WTC11 (cell line): ENCODE measurements at regions not wholly inside any gene's neighbourhood (a gene's known extent, or its start where the extent isn't known, plus 50 kb on each side); places are given as distances from the start of the nearest gene placed in this dataset.

ENCODE experiments used
- ATAC-seq: fragments of 200-7000 bp; cut with Tn5 transposase; 2 replicates; pipeline ENCODE4 v1.10.0; 2021; ENCODE audit warnings: mild to moderate bottlenecking, moderate library complexity
- CTCF ChIA-PET: fragments of 300-600 bp; sonication (Branson Sonifier 250); formaldehyde crosslinking; loops from one replicate; lab custom pipeline; 2021; ENCODE audit warnings: antibody characterized with exemption; lab: Charles Lee
- POLR2A ChIA-PET: fragments of 350-600 bp; sonication (Branson Sonifier 250); formaldehyde crosslinking; loops from one replicate; lab custom pipeline; 2021; ENCODE audit warnings: antibody characterized with exemption; lab: Charles Lee
- DNase-seq: peaks from one replicate; pipeline ENCODE4 v3.0.0; 2021; ENCODE audit warnings: low spot score
- H3K27ac Mint-ChIP-seq: 2 replicates; pipeline ENCODE4 v1.8.0; 2021; ENCODE audit warnings: mixed read lengths
- H3K27me3 Mint-ChIP-seq: 2 replicates; pipeline ENCODE4 v1.8.0; 2021; ENCODE audit warnings: low read depth, mild to moderate bottlenecking, moderate library complexity, mixed read lengths
- H3K36me3 Mint-ChIP-seq: 2 replicates; pipeline ENCODE4 v1.8.0; 2021; ENCODE audit warnings: mixed read lengths
- H3K4me1 Mint-ChIP-seq: 2 replicates; pipeline ENCODE4 v1.8.0; 2022; ENCODE audit warnings: mixed read lengths
- H3K4me3 Mint-ChIP-seq: 2 replicates; pipeline ENCODE4 v1.8.0; 2021; ENCODE audit warnings: mild to moderate bottlenecking, moderate library complexity, mixed read lengths
- H3K9me3 Mint-ChIP-seq: 2 replicates; pipeline ENCODE4 v1.8.0; 2021; ENCODE audit warnings: mixed read lengths
- EMX1 ChIP-seq: fragments of 250-450 bp; sonication (Bioruptor Pico); IDR thresholded peaks from 2 replicates; pipeline ENCODE4 v1.8.0; 2021; ENCODE audit warnings: mild to moderate bottlenecking
- ESRRA ChIP-seq: sonication (generic); formaldehyde crosslinking; IDR thresholded peaks from 2 replicates; pipeline ENCODE4 v1.8.1; 2022; ENCODE audit warnings: mild to moderate bottlenecking, missing genetic modification reagents, borderline replicate concordance
- JUN ChIP-seq: sonication (generic); formaldehyde crosslinking; IDR thresholded peaks from 2 replicates; pipeline ENCODE4 v1.8.0; 2023; ENCODE audit warnings: mild to moderate bottlenecking, missing genetic modification reagents
- NFE2L1 ChIP-seq: sonication (generic); formaldehyde crosslinking; IDR thresholded peaks from 2 replicates; pipeline ENCODE4 v1.8.1; 2023; ENCODE audit warnings: missing genetic modification reagents
- NR3C1 ChIP-seq: sonication (generic); formaldehyde crosslinking; conservative IDR thresholded peaks from 2 replicates; pipeline ENCODE4 v1.8.1; 2023; ENCODE audit warnings: low read depth, mild to moderate bottlenecking, missing genetic modification reagents
- OVOL2 ChIP-seq: fragments of 250-450 bp; sonication (Bioruptor Pico); IDR thresholded peaks from 2 replicates; pipeline ENCODE4 v1.9.0; 2021; ENCODE audit warnings: mild to moderate bottlenecking, borderline replicate concordance
- PRDM15 ChIP-seq: sonication (generic); formaldehyde crosslinking; IDR thresholded peaks from 2 replicates; pipeline ENCODE4 v1.8.0; 2022; ENCODE audit warnings: missing genetic modification reagents
- TP53 ChIP-seq: sonication (generic); formaldehyde crosslinking; IDR thresholded peaks from 2 replicates; pipeline ENCODE4 v1.8.1; 2023; ENCODE audit warnings: mild to moderate bottlenecking, missing genetic modification reagents
- ZNF423 ChIP-seq: fragments of 250-450 bp; sonication (Bioruptor Pico); IDR thresholded peaks from 2 replicates; pipeline ENCODE4 v2.1.2; 2022; ENCODE audit warnings: mild to moderate bottlenecking, moderate library complexity
- ZNF671 ChIP-seq: fragments of 250-450 bp; sonication (Bioruptor Pico); IDR thresholded peaks from 2 replicates; pipeline ENCODE4 v1.8.0; 2021; ENCODE audit warnings: mild to moderate bottlenecking
- ZSCAN18 ChIP-seq: fragments of 250-450 bp; sonication (Bioruptor Pico); IDR thresholded peaks from 2 replicates; pipeline ENCODE4 v2.1.2; 2022; ENCODE audit warnings: mild to moderate bottlenecking, moderate library complexity
- TF ChIP-seq, protein P1 (sequence below): sonication (generic); formaldehyde crosslinking; IDR thresholded peaks from 2 replicates; pipeline ENCODE4 v1.8.0; 2022; ENCODE audit warnings: mild to moderate bottlenecking, missing genetic modification reagents
- TF ChIP-seq, protein P2 (sequence below): sonication (generic); formaldehyde crosslinking; IDR thresholded peaks from 2 replicates; pipeline ENCODE4 v1.8.0; 2023; ENCODE audit warnings: missing genetic modification reagents
- TF ChIP-seq, protein P3 (sequence below): sonication (generic); formaldehyde crosslinking; IDR thresholded peaks from 2 replicates; pipeline ENCODE4 v1.8.1; 2022; ENCODE audit warnings: mild to moderate bottlenecking, missing genetic modification reagents, moderate library complexity, borderline replicate concordance
- TF ChIP-seq, protein P4 (sequence below): sonication (generic); formaldehyde crosslinking; IDR thresholded peaks from 2 replicates; pipeline ENCODE4 v1.8.1; 2023; ENCODE audit warnings: mild to moderate bottlenecking, missing genetic modification reagents
- TF ChIP-seq, protein P5 (sequence below): sonication (generic); formaldehyde crosslinking; IDR thresholded peaks from 2 replicates; pipeline ENCODE4 v1.8.1; 2022; ENCODE audit warnings: low read depth, mild to moderate bottlenecking, moderate library complexity, missing genetic modification reagents, borderline replicate concordance

DNA sequence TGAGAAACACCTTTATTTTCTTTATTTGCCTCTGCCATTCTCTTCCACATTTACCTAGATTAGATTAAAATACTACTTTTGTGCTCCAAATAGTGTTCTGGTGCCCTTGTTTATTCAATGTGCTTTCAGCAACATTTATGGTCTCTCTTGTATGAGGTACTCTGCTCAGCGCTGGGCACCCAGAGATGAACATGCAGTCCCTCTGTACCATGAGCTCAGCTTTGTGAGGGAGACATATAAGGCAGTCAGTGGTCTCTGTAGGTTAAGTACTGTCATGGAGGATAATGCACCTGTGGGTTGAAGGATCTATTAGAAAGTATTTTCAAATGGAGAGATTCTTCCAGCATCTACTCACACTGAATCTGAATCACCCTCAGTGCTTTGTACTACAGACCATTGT lies 176.5 kb downstream of the TAF11L14 start:
- DNase-seq (no peak), ATAC-seq (no peak)
- TF ChIP-seq, protein P1, sequence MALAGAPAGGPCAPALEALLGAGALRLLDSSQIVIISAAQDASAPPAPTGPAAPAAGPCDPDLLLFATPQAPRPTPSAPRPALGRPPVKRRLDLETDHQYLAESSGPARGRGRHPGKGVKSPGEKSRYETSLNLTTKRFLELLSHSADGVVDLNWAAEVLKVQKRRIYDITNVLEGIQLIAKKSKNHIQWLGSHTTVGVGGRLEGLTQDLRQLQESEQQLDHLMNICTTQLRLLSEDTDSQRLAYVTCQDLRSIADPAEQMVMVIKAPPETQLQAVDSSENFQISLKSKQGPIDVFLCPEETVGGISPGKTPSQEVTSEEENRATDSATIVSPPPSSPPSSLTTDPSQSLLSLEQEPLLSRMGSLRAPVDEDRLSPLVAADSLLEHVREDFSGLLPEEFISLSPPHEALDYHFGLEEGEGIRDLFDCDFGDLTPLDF (CRISPR knock-in tag) = no peak
- TF ChIP-seq, protein P2, sequence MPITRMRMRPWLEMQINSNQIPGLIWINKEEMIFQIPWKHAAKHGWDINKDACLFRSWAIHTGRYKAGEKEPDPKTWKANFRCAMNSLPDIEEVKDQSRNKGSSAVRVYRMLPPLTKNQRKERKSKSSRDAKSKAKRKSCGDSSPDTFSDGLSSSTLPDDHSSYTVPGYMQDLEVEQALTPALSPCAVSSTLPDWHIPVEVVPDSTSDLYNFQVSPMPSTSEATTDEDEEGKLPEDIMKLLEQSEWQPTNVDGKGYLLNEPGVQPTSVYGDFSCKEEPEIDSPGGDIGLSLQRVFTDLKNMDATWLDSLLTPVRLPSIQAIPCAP (CRISPR knock-in tag) = no peak
- no peak for TF ChIP-seq NR3C1 (CRISPR knock-in tag)
- TF ChIP-seq ZSCAN18 (CRISPR knock-in tag) = no peak
- no peak for TF ChIP-seq ZNF671
- no peak for TF ChIP-seq PRDM15 (CRISPR knock-in tag)
- no peaks in the 10 kb centered on the region for H3K36me3 Mint-ChIP-seq
- no peak overlapping the region for H3K27ac Mint-ChIP-seq
- H3K27me3 Mint-ChIP-seq = no peaks in the 10 kb centered on the region
- no peaks in the 10 kb centered on the region for H3K9me3 Mint-ChIP-seq
- ChIA-PET CTCF (no interaction called here), POLR2A (no interaction called here)
- no peak overlapping the region for H3K4me3 Mint-ChIP-seq
- H3K4me1 Mint-ChIP-seq = no peaks in the 10 kb centered on the region

GRCh38 chr5:17813214-17813613 lies 179.0 kb downstream of the TAF11L14 start:
- H3K9me3 Mint-ChIP-seq = no peaks in the 10 kb centered on the region
- ChIA-PET POLR2A (no interaction called here), CTCF (no interaction called here)
- H3K4me3 Mint-ChIP-seq = no peak overlapping the region
- no peaks in the 10 kb centered on the region for H3K36me3 Mint-ChIP-seq
- no peaks in the 10 kb centered on the region for H3K27me3 Mint-ChIP-seq
- TF ChIP-seq, protein P3, sequence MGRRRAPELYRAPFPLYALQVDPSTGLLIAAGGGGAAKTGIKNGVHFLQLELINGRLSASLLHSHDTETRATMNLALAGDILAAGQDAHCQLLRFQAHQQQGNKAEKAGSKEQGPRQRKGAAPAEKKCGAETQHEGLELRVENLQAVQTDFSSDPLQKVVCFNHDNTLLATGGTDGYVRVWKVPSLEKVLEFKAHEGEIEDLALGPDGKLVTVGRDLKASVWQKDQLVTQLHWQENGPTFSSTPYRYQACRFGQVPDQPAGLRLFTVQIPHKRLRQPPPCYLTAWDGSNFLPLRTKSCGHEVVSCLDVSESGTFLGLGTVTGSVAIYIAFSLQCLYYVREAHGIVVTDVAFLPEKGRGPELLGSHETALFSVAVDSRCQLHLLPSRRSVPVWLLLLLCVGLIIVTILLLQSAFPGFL (CRISPR knock-in tag) = no peak
- no peak for TF ChIP-seq ZNF423
- TF ChIP-seq, protein P4, sequence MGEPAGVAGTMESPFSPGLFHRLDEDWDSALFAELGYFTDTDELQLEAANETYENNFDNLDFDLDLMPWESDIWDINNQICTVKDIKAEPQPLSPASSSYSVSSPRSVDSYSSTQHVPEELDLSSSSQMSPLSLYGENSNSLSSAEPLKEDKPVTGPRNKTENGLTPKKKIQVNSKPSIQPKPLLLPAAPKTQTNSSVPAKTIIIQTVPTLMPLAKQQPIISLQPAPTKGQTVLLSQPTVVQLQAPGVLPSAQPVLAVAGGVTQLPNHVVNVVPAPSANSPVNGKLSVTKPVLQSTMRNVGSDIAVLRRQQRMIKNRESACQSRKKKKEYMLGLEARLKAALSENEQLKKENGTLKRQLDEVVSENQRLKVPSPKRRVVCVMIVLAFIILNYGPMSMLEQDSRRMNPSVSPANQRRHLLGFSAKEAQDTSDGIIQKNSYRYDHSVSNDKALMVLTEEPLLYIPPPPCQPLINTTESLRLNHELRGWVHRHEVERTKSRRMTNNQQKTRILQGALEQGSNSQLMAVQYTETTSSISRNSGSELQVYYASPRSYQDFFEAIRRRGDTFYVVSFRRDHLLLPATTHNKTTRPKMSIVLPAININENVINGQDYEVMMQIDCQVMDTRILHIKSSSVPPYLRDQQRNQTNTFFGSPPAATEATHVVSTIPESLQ (CRISPR knock-in tag) = no peak
- TF ChIP-seq TP53 (CRISPR knock-in tag) = no peak
- no peaks in the 10 kb centered on the region for H3K4me1 Mint-ChIP-seq
- DNase-seq = no peak
- H3K27ac Mint-ChIP-seq = no peak overlapping the region
- no peak for ATAC-seq

DNA sequence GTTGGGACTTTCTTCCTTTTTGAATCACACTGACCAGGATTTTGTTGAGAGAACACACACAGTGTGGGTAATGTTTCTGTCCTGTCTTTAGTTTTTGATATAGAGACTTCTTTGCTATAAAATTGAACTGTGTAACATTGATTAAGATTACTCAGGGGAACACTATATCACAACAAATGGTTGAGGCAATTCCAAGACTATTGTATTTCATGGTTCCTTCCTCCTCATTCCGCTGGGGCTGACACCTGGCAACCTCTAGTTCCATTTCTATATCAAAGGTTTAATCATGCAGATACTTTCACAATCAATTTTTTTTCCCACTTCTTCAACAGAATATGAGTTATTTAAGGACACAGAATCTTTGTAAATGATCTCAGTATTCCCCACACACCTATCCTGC lies 182.2 kb downstream of the TAF11L14 start:
- CTCF ChIA-PET = no interaction called here
- ATAC-seq (no peak), DNase-seq (no peak)
- Mint-ChIP-seq H3K27me3 (no peaks in the 10 kb centered on the region), H3K4me3 (no peak overlapping the region), H3K9me3 (no peaks in the 10 kb centered on the region), H3K27ac (no peak overlapping the region), H3K4me1 (no peaks in the 10 kb centered on the region), H3K36me3 (no peaks in the 10 kb centered on the region)
- POLR2A ChIA-PET = no interaction called here
- TF ChIP-seq NFE2L1 (CRISPR knock-in tag) = no peak
- TF ChIP-seq, protein P2 (CRISPR knock-in tag) = no peak
- no peak for TF ChIP-seq ESRRA (CRISPR knock-in tag)
- no peak for TF ChIP-seq EMX1 (CRISPR knock-in tag)
- TF ChIP-seq, protein P3 (CRISPR knock-in tag) = no peak
- TF ChIP-seq JUN (CRISPR knock-in tag) = no peak
- TF ChIP-seq, protein P5, sequence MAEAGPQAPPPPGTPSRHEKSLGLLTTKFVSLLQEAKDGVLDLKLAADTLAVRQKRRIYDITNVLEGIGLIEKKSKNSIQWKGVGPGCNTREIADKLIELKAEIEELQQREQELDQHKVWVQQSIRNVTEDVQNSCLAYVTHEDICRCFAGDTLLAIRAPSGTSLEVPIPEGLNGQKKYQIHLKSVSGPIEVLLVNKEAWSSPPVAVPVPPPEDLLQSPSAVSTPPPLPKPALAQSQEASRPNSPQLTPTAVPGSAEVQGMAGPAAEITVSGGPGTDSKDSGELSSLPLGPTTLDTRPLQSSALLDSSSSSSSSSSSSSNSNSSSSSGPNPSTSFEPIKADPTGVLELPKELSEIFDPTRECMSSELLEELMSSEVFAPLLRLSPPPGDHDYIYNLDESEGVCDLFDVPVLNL (CRISPR knock-in tag) = no peak
- no peak for TF ChIP-seq OVOL2 (CRISPR knock-in tag)
